Caco-2 (cell line): ENCODE measurements at regions not wholly inside any gene's neighbourhood (a gene's known extent, or its start where the extent isn't known, plus 50 kb on each side); places are given as distances from the start of the nearest gene placed in this dataset.
"Not testable (repeated sequence)": the region's sequence is repeated elsewhere in the genome, so short reads cannot be mapped to it uniquely, and the experiment has no call there.

ENCODE experiments used
- BruUV-seq: library from RNA; stranded (reverse); fragments of 400-500 nt; replicated peaks from 2 replicates; lab custom pipeline; 2021; lab: Mats Ljungman, UMichigan
- CTCF ChIA-PET: fragments of 300-600 bp; sonication (Branson Sonifier 250); formaldehyde crosslinking; loops from one replicate; lab custom pipeline; 2022; ENCODE audit warnings: antibody characterized with exemption; lab: Charles Lee
- POLR2A ChIA-PET: fragments of 300-600 bp; sonication (Branson Sonifier 250); formaldehyde crosslinking; loops from one replicate; lab custom pipeline; 2022; ENCODE audit warnings: antibody characterized with exemption; lab: Charles Lee
- DNase-seq, 2 experiments: peaks; one replicate each; pipeline versions ENCODE4 v3.0.0 to v3.0.0-alpha.2; 2020 to 2022
- H3K27me3 ChIP-seq: replicated peaks from 2 replicates; pipeline ENCODE4 v1.6.0; 2011; ENCODE audit warnings: low read length; ENCODE audit not compliant: control insufficient read depth, insufficient read depth
- H3K36me3 ChIP-seq: 2 replicates; pipeline ENCODE4 v1.5.1; 2011; ENCODE audit warnings: low read length; ENCODE audit not compliant: control insufficient read depth, insufficient read depth
- H3K4me1 ChIP-seq: fragments of 250-450 bp; sonication (Bioruptor Pico); 2 replicates; pipeline ENCODE4 v1.5.1; 2020; ENCODE audit warnings: mild to moderate bottlenecking
- H3K4me3 ChIP-seq: 2 replicates; pipeline ENCODE4 v1.5.1; 2011; ENCODE audit warnings: low read depth, mild to moderate bottlenecking, control low read depth, low read length
- H3K9me3 ChIP-seq: fragments of 250-450 bp; sonication (Bioruptor Pico); 2 replicates; pipeline ENCODE4 v1.5.1; 2020; ENCODE audit warnings: mild to moderate bottlenecking, moderate library complexity
- H3K27ac Mint-ChIP-seq: one replicate; pipeline ENCODE4 v1.8.0; 2022; ENCODE audit warnings: mixed read lengths; ENCODE audit not compliant: unreplicated experiment
- H3K27me3 Mint-ChIP-seq: one replicate; pipeline ENCODE4 v1.8.0; 2022; ENCODE audit warnings: mixed read lengths; ENCODE audit not compliant: insufficient read depth, unreplicated experiment
- H3K36me3 Mint-ChIP-seq: one replicate; pipeline ENCODE4 v1.8.0; 2022; ENCODE audit warnings: mild to moderate bottlenecking, mixed read lengths; ENCODE audit not compliant: insufficient read depth, unreplicated experiment
- H3K4me1 Mint-ChIP-seq: one replicate; pipeline ENCODE4 v1.8.0; 2022; ENCODE audit warnings: low read depth, mixed read lengths; ENCODE audit not compliant: unreplicated experiment
- H3K4me3 Mint-ChIP-seq: one replicate; pipeline ENCODE4 v1.8.0; 2022; ENCODE audit warnings: mild to moderate bottlenecking, moderate library complexity, mixed read lengths; ENCODE audit not compliant: unreplicated experiment
- H3K9me3 Mint-ChIP-seq: one replicate; pipeline ENCODE4 v1.8.0; 2022; ENCODE audit warnings: mixed read lengths; ENCODE audit not compliant: unreplicated experiment
- CTCF ChIP-seq, 2 experiments: fragments of 200-600 bp in 1 of 2; IDR thresholded peaks; 1 replicate in 1 of 2; 2 replicates in 1 of 2; pipeline versions ENCODE4 v1.5.1 to v1.8.0; 2011 to 2022; ENCODE audit warnings: antibody characterized with exemption in 1 of 2, control low read depth in 1 of 2, inconsistent platforms in 1 of 2, low read depth in 1 of 2, low read length in 1 of 2, mild to moderate bottlenecking in 1 of 2, moderate library complexity in 1 of 2; ENCODE audit not compliant: insufficient read depth in 1 of 2, severe bottlenecking in 1 of 2, unreplicated experiment in 1 of 2
- intact Hi-C: fragments of 100-400 bp; cut with micrococcal nuclease; formaldehyde crosslinking; loops from one replicate; pipeline ENCODE4 v1.10.0; 2022; ENCODE audit not compliant: unreplicated experiment

GRCh38 chr2:161504628-161505289 is 88.7 kb downstream of the TBR1 start:
- H3K9me3 ChIP-seq, BruUV-seq, H3K4me3 ChIP-seq, H3K4me1 ChIP-seq, H3K27me3 Mint-ChIP-seq, H3K4me1 Mint-ChIP-seq, H3K27me3 ChIP-seq, H3K27ac Mint-ChIP-seq, H3K9me3 Mint-ChIP-seq, H3K4me3 Mint-ChIP-seq, CTCF ChIA-PET, H3K36me3 Mint-ChIP-seq, intact Hi-C loops, DNase-seq, POLR2A ChIA-PET, H3K36me3 ChIP-seq: not testable (repeated sequence)

DNA sequence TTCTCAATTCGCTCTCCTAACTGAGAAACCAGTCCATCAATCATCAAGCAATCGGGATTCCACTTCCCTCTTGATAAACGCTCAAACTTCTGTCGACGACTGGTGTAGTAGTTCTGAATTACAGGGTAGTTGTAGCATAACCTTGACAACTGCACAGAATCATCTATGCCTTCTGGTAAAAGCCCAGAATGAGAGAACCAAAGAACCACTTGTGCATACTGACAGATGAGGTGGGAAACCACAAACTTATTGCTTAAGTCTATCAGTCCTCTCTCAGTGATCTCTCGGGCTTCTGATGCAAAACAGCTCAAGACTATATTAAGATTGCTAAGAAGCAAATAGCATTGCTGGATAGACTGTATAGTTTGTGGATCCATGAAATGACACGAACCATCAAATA is 89.4 kb downstream of the TBR1 start:
- intact Hi-C loops, H3K9me3 Mint-ChIP-seq, DNase-seq, BruUV-seq, H3K4me3 Mint-ChIP-seq, H3K9me3 ChIP-seq, H3K27me3 Mint-ChIP-seq, CTCF ChIA-PET, H3K27ac Mint-ChIP-seq, H3K4me1 Mint-ChIP-seq, H3K27me3 ChIP-seq, H3K36me3 ChIP-seq, H3K4me1 ChIP-seq, H3K4me3 ChIP-seq, POLR2A ChIA-PET, H3K36me3 Mint-ChIP-seq: not testable (repeated sequence)

- H3K27me3 Mint-ChIP-seq, H3K9me3 Mint-ChIP-seq, H3K27me3 ChIP-seq, BruUV-seq, H3K36me3 Mint-ChIP-seq, H3K4me1 ChIP-seq, DNase-seq, H3K9me3 ChIP-seq, POLR2A ChIA-PET, H3K4me1 Mint-ChIP-seq, H3K36me3 ChIP-seq, H3K4me3 ChIP-seq, intact Hi-C loops, H3K27ac Mint-ChIP-seq, H3K4me3 Mint-ChIP-seq: not testable (repeated sequence)
- CTCF ChIA-PET = interaction anchor here (1.2 kb wide), 1 partner anchor 20 kb away, joined by 4 read pairs; no protein-coding TSS in a partner anchor
These were observed 97.4 kb downstream of the TBR1 start for GRCh38 chr2:161513295-161514032.

- DNase-seq = no peak
- H3K4me3 Mint-ChIP-seq = no peak overlapping the region
- no peak for TF ChIP-seq CTCF (IDR thresholded peaks at IDR 0.05; ENCODE audit: insufficient read depth in 1 of 2, low read depth in 1 of 2, low read length in 1 of 2, severe bottlenecking in 1 of 2, unreplicated experiment in 1 of 2)
- H3K36me3 Mint-ChIP-seq = no peaks in the 10 kb centered on the region
- ChIA-PET POLR2A (no interaction called here), CTCF (no interaction called here)
- H3K27me3 ChIP-seq = no peaks in the 10 kb centered on the region
- intact Hi-C loops = no loop called here
- H3K9me3 ChIP-seq = no peaks in the 10 kb centered on the region
- peaks cover 16% of the 10 kb centered on the region for H3K9me3 Mint-ChIP-seq
- no peaks in the 10 kb centered on the region for H3K36me3 ChIP-seq
- H3K27ac Mint-ChIP-seq = no peak overlapping the region
- no peaks in the 10 kb centered on the region for H3K4me1 Mint-ChIP-seq
- H3K27me3 Mint-ChIP-seq = peaks cover 9% of the 10 kb centered on the region
- BruUV-seq = no TSS peak
- H3K4me3 ChIP-seq = no peak overlapping the region
- H3K4me1 ChIP-seq = no peaks in the 10 kb centered on the region
These were observed 101.4 kb upstream of the SLC4A10 start for GRCh38 chr2:161522796-161523195.
